SIG-M5 (cell line): ENCODE measurements at regions not wholly inside any gene's neighbourhood (a gene's known extent, or its start where the extent isn't known, plus 50 kb on each side); places are given as distances from the start of the nearest gene placed in this dataset.

Experiments used
- DNase-seq: peaks from one replicate; lab custom pipeline; 2025; lab: John Stamatoyannopoulos, UW

DNA sequence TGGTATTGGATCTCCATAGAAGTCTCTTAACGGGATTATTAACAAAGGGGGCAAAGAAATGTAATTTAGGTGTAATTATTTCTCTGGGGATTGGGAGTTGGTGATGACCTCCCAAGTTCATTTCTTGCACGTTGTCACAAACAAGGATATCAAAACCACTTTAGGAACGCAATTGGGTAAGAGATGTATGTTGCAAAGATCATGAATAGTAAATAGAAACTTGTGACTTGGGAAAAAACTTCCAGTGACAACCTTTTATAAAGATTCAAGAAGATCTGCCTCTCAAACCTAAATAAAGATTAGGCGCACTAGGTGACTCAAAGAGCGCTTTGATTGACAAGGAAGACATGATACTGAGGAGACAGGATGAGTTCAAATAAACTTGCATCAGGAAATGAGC is 127.8 kb upstream of the TRIB2 start:
- DNase-seq = no peak

DNA sequence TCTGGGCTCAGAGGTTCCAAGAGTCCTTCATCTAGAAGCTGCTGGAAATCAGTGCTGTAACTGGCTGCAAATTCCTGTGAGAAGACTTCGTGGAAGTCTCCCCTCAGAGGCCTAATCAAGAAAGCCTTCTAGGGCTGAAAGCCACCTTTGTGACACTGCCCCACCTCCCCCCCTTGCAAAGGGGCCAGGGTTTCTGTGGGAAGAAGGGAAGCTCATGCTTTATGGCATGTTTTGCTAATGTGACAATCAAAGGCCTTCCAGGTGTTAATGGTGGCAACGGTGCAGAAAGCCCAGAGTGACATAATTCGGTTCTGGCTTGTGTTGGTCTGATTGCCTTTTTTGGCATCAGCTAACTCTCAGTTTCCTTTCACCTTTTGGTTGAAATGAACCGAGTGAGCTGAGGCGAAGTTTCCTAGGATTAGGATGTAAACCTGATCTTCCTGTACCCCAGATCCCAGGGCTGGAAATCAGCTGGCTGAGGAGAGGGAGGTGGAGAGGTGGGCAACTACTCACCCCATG is 126.9 kb upstream of the TRIB2 start:
- no peak for DNase-seq

DNA sequence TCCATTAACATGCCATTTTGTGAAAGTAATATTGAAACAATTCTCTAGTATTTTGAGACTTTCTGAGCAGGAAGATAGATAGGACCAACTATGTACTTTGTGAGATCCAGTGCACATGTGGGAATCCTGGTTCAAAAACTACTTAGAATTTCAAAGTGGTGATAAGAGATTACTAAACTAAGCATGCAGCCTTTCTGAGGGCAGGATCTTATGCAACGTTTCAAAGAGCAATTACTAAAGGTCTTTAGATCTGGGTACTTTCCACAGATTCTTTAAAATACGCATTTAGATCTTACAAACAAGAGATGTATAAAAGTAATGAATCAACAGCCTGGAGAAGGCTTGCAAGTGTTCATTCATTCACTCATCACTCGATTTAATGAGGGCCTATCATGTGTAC is 124.4 kb upstream of the TRIB2 start:
- DNase-seq = no peak

DNA sequence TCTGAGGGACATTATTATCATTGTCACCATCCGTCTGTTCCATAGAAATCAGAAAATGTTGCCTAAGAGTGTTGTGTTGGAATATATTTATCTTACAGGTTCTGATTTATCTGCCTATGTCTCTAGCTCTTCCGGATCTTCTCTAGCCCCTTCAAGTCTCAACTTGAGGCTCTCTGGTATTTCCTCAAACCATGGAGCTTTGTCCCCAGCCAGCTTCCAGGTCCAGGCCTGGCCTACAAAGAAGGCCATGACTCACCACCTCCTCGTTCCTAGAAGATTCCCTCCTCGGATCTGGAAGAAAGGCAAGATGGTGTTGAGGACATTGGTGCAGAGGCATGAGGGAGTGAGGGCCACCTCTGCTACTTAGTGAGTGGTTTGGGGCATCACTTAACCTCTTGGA is 122.1 kb upstream of the TRIB2 start:
- DNase-seq = no peak

DNA sequence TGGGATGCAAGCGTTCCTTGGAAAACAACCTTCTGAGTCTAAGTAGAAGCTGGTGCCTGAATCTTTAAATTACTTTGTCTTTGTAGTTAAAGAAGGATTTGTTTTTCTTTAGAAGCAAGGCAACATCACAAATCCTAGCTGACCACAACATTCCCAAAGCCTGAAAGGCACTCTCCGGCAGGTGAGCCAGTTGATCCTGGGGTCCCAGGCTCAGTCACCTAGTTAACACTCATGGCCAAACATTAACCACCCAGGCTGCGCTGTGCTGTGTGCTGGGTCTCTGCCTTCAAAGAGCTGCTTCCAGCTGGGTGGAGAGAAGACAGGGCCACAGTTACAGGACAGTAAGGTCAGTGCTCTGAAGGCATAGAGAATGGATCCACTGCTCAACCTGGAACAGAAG is 120.0 kb upstream of the TRIB2 start:
- no peak for DNase-seq

DNA sequence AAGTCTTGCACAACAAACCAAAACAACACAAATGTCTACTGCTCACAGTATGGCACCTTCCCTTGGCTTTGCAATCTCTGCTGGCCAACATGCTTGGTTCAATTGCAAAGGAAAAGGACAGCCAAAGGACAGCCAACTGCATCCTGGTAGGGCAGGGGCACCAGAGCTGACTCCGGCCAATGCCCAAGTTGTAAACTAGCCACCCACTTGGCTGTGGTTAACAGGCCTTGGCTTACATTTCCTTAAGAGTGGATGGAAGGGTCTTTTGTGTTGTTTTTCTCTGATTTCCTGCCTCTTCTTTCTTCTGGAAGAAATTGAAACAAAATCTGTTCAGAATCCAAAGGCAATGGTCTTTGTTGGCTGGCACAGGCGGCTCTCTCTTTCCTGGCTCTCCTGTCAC is 119.1 kb upstream of the TRIB2 start:
- DNase-seq = no peak

DNA sequence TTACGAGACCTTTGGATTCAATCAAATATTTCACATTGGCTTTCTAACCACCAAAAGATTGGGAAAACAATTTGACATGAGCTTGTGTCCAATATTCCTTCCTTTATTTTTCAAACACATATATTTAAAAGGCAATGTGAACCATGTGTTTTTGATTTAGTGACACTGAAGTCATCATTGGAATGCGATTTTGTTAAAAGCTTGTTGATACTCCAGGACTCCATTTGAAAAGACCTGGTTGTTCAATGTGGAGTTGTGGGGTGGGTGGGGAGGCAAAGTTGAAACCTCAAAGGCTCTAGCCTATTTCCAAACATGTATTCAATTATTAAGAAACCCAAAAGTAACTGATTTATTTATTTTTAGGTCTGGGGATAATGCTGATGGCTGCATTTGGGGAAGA is 114.1 kb upstream of the TRIB2 start:
- no peak for DNase-seq

DNA sequence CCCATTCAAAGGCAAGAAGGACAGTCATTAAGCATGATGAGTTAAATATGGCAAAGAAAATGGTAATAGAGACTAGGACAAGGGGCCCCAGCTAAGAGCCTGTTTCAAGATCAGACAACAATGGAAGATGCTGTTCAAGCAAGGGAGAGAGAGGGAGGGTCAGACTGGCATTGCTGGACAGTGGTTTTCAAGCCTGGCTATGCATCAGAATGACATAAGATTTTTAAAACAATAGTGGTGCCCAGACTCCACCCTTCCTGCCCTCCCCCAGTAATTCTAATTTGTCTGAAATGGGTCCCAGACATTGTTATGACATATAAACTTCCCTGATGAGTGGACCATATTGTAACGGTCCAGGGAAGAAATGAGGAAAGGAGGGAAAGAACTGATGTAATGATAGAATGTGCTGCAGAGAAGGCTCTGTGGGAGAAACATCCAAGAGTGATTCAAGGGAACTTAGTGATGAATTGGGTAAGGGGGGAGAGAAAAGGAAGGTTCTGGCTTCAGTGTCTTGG is 112.9 kb upstream of the TRIB2 start:
- no peak for DNase-seq

DNA sequence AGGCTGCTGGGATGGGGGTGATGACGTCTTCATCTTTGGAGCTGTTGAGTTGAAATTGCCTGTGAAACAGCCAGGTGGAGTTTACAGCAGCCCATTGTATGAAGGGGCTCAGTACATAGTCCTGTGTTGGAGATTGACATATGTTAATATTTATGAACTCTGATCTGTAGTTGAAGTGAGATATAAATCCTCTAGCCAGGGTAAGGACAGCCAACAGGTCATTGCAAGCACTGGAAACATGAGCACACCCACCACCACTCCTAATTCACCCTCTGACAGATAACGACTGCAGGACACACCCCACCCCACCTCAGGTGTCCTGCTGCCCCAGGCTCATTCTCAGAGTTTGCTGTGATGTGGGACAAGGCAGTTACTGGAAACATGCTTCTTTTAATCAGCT is 112.4 kb upstream of the TRIB2 start:
- no peak for DNase-seq

DNA sequence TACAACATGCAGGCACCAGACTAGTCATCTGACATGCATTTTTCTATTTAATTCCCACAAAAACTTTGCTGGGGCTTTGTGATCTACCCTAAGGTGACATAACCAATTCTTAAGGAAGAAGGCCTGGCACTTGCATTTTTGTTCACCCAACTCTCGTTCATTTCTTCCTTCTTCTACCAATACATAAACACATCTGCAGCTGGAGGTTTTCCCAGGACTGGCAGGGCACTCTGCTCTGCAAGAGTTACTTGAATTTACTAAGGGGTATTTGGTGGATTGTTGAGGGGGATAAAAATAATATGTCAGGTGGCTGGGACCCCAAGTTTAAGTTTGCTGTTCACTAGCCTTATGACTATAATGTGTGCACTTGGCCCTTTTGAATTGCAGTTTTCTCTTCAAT is 111.4 kb upstream of the TRIB2 start:
- DNase-seq = no peak

DNA sequence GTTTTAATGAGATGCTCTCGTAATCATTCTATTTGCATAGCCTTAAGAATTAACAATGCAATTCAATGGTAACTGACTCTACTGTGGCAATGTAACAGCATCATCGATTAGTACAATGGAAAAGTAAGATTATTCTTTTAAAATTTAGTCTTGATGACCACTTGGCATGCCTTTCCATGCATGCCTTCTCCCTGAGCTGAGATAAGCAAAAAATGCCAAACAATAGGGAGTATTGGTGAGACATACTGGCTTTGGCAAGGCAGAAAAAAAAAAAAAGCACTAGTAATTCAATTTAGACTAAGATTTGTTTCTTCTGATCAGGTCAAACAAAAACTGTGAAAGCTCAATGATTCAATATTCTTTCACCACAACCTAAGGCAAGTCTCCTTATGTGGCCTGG is 110.8 kb upstream of the TRIB2 start:
- no peak for DNase-seq

DNA sequence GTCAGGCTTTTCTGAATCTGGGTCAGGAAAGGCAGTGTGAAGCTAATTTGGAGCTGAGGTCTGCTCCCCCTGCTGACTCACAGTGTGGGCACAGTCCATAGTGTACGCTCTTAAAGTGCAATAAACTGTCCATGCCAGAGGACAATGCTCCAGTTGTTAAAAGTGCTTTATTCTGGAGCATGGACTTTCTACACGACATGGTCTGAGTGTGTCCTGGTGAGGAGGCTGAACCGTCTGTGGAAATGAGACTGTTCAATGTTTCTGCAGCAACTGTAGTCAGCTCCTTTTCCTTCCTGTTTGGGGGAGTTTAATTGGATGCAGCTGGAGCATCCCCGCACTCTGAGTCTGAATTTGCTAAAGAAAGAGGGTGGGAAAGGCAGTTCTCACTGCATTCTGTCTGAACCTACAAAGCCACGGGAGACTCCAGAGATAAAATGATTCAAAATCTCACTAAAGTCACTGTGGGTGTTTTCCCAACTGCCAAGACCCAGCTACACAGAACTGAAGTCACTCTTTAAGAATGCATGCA is 110.2 kb upstream of the TRIB2 start:
- no peak for DNase-seq

DNA sequence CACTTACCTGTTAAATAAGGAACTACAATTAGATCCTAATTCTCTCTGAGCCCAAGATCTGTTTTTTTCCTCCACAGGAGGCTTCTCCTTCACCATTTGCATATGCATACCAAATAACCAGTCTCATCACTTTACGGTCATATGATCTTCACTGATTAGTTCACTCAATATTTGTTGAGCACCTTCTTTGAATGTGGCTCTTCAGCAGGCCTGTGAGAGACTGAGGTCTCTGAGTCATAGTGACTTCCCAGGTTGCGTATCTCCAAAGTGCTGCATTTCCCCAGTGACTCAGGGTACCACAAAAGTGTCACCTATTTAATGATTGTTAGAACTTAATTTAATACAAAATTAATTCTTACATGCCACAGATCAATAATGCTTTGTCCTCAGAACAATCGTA is 108.8 kb upstream of the TRIB2 start:
- no peak for DNase-seq

DNA sequence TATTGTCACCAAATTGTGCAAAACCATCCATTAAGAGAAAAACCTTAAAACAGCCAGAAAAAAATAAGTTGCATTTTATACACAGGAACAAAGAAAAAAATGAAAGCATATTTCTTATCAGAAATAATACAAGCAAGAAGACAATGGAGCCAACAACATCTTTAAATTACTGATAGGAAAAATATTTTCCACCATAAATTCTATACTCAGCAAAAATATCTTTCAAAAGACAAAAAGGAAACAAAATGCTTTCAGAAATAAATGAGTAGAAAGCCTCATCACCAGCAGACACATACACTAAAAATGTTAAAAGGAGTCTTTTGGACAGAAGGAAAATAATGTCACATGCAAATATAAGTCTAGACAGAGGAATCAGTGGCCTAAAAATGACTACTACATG is 106.4 kb upstream of the TRIB2 start:
- DNase-seq = no peak

DNA sequence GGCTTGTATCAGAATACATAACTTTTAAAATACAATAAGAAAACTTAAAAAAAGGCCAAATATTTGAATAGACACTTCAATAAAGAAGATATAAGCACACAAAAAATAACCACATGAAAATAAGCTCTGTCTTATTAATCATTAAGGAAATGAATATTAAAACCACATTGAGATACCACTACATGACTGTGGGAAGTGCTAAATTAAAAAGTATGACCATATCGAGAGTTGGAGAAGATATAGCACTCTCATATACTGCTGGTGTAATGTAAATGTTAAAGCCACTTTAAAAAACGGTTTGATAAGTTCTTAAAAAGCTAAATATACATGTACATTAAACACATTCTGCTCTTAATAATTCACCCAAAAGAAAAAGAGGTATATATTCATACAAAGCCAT is 104.6 kb upstream of the TRIB2 start:
- DNase-seq = no peak

DNA sequence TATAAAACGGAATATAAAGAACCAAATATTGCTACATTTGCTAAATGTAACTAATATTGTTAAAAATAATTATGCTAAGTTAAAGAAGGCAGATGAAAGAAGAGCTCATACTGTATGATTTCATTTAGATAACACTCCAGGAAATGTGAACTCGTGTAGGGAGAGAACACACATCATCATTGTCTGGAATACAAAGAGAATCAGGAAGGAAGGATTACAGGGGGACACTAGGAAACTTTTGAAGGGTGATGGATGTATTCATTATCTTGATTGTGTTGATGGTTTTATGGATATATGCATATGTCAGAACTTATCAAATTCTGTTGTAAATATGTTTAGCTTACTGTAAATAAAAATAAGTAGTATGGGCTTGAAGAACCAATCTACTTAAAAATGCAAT is 104.1 kb upstream of the TRIB2 start:
- no peak for DNase-seq

DNA sequence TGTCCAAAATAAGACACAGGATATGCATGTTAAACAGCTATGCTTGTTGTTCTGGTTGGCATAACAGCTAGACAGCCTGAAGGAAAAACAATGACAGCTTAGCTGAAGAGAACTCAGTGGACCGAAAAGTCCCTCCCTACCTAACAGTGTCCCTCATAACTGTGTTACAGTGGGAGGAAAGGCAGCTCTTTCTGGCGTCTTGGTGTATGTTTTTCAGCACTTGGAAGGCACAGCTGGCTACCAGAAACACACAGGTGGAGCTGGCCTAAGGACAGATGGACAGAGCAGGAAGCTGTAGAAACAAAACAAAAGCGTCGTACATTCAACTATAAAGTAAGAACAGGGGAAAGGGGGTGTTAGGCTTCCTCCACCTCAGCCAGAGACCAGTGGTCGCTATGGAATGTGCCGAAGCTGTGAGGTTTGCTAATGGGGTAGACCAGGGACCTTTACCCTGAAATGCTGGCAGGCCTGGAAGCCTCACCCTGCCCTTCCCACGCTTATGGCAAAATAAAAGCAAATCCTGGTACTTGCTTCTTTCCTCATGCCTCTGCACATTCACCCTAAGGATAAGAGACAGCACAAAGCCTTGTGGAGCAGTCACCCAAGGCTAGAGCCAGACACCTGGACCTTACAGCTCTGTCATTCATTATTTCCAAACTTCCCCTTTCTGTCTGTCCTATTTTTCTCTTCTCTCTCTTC is 103.5 kb upstream of the TRIB2 start:
- no peak for DNase-seq

DNA sequence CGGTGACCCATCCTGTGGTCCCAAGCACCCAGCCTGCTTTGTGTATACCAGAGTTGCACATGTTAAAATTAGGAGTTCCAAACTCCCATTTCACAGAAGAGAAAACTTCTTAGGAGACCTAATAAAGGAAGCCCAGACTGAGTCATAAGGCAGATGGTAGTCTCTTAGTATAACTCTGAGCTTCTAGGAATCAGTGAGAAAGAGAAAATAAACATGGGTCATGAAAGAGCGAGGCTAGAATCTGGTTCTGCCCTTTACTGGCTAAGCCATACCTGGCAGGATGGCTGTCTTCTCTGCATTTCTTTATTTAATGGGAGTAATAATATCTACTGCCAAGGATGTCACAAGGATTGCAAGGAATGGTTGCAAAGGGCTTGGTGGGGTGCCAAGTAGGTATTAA is 101.2 kb upstream of the TRIB2 start:
- DNase-seq = no peak

DNA sequence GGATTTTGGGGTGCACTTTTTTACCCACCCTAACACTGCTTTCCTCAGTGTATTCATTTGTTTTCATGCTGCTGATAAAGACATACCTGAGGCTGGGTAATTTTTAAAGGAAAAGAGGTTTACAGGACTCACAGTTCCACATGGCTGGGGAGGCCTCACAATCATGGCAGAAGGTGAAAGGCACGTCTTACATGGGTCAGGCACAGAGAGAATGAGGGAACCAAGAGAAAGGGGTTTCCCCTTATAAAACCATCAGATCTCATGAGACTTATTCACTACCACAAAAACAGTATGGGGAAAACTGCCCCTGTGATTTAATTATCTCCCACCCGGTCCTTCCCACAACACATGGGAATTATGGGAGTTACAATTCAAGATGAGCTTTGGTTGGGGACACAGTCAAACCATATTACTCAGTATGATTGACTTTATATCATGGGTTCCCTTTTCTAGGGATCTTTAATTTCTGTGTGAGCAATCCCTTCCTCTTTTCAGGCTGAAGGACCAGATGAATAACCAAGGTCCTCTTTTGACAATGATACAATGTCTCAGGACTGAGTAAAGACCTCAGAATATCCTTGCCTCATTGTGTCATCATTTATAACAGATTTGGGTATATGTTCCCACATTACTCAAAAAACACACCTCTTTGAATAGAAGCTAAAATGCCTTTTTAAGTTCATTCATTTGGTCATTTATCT is 100.1 kb upstream of the TRIB2 start:
- DNase-seq = no peak

DNA sequence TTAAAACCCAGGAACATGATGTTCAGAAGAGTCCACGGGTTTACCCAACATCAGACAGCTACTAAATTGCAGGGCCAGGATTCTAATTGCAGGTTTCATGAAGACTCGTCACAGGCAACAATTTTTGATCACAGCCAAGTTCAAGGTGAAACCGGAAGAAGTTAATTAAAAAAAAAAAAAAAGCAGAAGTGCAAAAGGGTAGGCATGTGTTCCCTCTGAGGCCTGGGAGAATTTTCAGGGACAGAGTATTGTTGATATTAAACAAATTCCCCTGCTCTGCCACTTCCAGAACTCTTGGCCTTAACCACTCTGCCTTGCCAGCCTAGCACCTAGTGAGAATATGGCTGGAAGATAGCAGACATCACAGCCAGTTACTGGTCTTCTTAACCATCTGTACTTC is 99.4 kb upstream of the TRIB2 start:
- no peak for DNase-seq

DNA sequence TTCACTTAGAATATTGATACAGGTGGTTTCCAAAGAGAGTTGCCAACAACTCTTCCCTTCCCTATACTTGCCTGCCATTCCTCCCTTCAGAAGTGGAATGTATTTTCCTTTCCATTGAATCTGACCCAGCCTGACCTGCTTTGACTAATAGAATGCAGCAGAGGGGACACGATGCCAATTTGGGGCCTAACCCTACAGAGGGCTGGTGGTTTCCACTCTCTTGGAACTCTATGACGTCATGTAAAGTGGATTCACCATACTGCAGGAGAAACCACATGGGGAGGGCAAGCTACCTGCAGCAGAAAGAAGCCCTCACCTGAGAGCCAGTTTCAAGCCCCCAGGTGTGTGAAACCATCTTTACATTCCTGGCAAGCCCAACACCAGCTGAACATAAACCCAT is 98.9 kb upstream of the TRIB2 start:
- DNase-seq = no peak

DNA sequence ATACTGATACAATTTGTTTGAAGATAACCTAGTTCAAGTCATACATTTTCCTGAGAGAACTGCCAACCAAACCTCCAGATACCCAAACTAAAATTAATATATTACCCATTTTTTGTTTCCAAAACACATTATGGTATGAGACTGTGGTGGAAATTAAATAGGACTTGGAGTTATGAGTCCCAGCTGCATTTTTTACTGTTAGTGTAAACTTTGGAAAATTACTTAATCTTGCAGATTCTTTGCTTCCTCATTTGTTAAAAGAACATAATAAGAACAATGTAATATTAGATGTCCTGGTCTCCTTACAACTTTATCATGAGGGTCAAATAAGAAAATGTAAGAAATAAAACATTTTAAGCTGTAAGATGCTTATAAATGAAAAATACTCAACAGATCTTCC is 98.2 kb upstream of the TRIB2 start:
- DNase-seq = no peak

DNA sequence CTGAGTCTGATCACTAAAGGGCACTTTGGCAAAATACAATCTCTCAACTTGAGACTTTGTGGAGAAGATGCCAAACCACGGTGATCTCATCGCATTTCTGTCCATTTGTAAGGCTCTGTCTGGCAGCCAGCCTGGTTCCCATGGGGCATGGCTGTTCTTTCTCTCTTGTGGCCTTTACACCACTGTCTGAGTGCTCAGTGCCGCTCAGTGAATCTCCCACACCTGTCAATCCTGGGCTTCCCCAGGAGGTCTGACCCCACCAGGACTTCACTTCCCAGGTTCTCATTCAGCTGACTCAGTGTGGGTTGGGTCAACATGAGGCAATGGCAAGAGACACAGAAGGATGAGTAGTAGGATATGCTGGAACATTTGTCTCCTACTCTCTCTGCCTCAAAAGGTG is 96.8 kb upstream of the TRIB2 start:
- no peak for DNase-seq
